Omental fat pad (tissue), 3 donors: ENCODE measurements at regions not wholly inside any gene's neighbourhood (a gene's known extent, or its start where the extent isn't known, plus 50 kb on each side); places are given as distances from the start of the nearest gene placed in this dataset.

Source experiments
- ATAC-seq: fragments of 150-250 bp; one replicate; pipeline ENCODE4 v1.9.1; 2016; ENCODE audit warnings: mild to moderate bottlenecking, moderate library complexity; ENCODE audit not compliant: low FRiP score
- DNase-seq: peaks from one replicate; pipeline ENCODE4 v3.0.0-alpha.2; 2019; ENCODE audit warnings: low spot score
- CTCF ChIP-seq, 3 donors: fragments of 450-650 bp; IDR thresholded peaks; one replicate each; pipeline ENCODE4 v1.5.1; 2016 to 2017; ENCODE audit warnings: antibody characterized with exemption in 3 of 3, mild to moderate bottlenecking in 3 of 3, moderate library complexity in 2 of 3

GRCh38 chr3:59433546-59433945 lies 383.7 kb upstream of the CFAP20DC start:
- no peak for DNase-seq
- ATAC-seq: no peak

GRCh38 chr3:59432665-59433064 lies 382.8 kb upstream of the CFAP20DC start:
- ATAC-seq (no peak), DNase-seq (no peak)
- TF ChIP-seq CTCF (IDR thresholded peaks at IDR 0.05): no peak

More at GRCh38 chr3:59433546-59433945, 383.7 kb upstream of the CFAP20DC start:
- TF ChIP-seq CTCF (IDR thresholded peaks at IDR 0.05): no peak

- no peak for TF ChIP-seq CTCF (IDR thresholded peaks at IDR 0.05)
- DNase-seq: no peak
- ATAC-seq: no peak
Measured at GRCh38 chr3:59430341-59430740, 380.5 kb upstream of the CFAP20DC start.

- ATAC-seq: no peak
- TF ChIP-seq CTCF (IDR thresholded peaks at IDR 0.05): no peak
- DNase-seq: no peak
Measured at GRCh38 chr3:59429198-59429597, 379.4 kb upstream of the CFAP20DC start.

- ATAC-seq (no peak), DNase-seq (no peak)
- TF ChIP-seq CTCF (IDR thresholded peaks at IDR 0.05): no peak
Measured at GRCh38 chr3:59426821-59427565, 377.2 kb upstream of the CFAP20DC start.

GRCh38 chr3:59425942-59426341 lies 376.1 kb upstream of the CFAP20DC start:
- TF ChIP-seq CTCF (IDR thresholded peaks at IDR 0.05): no peak
- no peak for ATAC-seq
- no peak for DNase-seq

GRCh38 chr3:59425371-59425770 lies 375.5 kb upstream of the CFAP20DC start:
- ATAC-seq (no peak), DNase-seq (no peak)
- TF ChIP-seq CTCF (IDR thresholded peaks at IDR 0.05): no peak
